ENCODE measurements at regions not wholly inside any gene's neighbourhood (a gene's known extent, or its start where the extent isn't known, plus 50 kb on each side); places are given as distances from the start of the nearest gene placed in this dataset.

DNA sequence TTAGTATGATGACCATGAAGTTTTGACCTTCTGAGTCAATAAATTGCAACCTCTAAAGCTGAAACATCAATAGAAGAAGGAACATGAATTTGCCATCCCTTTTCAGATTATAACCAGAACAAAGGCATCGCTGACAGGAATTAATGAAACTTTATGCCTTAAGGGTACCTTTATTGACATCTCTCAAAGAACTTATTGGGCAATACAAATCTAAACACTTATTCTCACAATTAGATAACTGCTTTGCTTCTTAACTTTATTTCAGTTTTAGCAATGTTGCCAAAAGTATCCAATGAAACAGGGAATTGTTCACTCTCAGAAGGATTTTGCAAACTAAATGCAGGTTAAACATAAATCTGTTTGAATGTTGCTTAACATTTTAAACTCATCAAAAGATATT, 116.0 kb downstream of the ELAPOR2 start:
- Histone ChIP-seq H3K23me2 (ENCODE audit: insufficient read length, low read depth, low read length, poor library complexity, severe bottlenecking) (no peaks in the 10 kb centered on the region), H2BK5ac (ENCODE audit: insufficient read length, low read length) (no peak overlapping the region), H4K20me1 (ENCODE audit: control insufficient read depth, insufficient read depth, insufficient read length) (no peaks in the 10 kb centered on the region), H3K79me1 (ENCODE audit: insufficient read depth, low read depth, low read length, poor library complexity, severe bottlenecking) (no peaks in the 10 kb centered on the region), H4K5ac (ENCODE audit: insufficient read length, low read depth, low read length) (no peak overlapping the region), H2BK15ac (ENCODE audit: low read depth, low read length) (no peak overlapping the region), H4K91ac (ENCODE audit: insufficient read length, low read depth, low read length) (no peak overlapping the region), H3K4ac (ENCODE audit: low read depth, low read length) (no peak overlapping the region), H2BK20ac (ENCODE audit: low read depth, low read length, poor library complexity, severe bottlenecking) (no peak overlapping the region), H3K9ac (ENCODE audit: extremely low read depth, insufficient read length, low read length) (no peak overlapping the region), H3K79me2 (ENCODE audit: insufficient read depth, low read length) (no peaks in the 10 kb centered on the region), H3T11ph (ENCODE audit: low read length) (no peak overlapping the region), H3K23ac (ENCODE audit: insufficient read length, low read depth, low read length) (no peak overlapping the region), H2AFZ (ENCODE audit: low read length) (no peak overlapping the region), H3K14ac (ENCODE audit: insufficient read depth, low read length) (no peak overlapping the region), H4K8ac (replicated peaks; ENCODE audit: insufficient read length, low read depth, low read length) (no peak overlapping the region), H3K4me1 (ENCODE audit: insufficient read depth, low read length) (peaks cover 7% of the 10 kb centered on the region; the same call in 1 of the 2 replicates), H3K56ac (ENCODE audit: insufficient read length, low read depth, low read length) (no peak overlapping the region), H3K18ac (ENCODE audit: insufficient read length, low read depth, low read length) (no peak overlapping the region), H3K27me3 (ENCODE audit: insufficient read depth, low read length) (no peaks in the 10 kb centered on the region), H2AK5ac (ENCODE audit: insufficient read length, low read length) (no peak overlapping the region), H3K27ac (ENCODE audit: insufficient read length, low read depth, low read length) (no peak overlapping the region), H2BK120ac (ENCODE audit: low read depth, low read length, poor library complexity, severe bottlenecking) (no peak overlapping the region), H2BK12ac (ENCODE audit: insufficient read length, low read depth, low read length) (no peak overlapping the region), H3K9me3 (ENCODE audit: control insufficient read depth, low read depth, low read length) (no peaks in the 10 kb centered on the region), H3K4me2 (ENCODE audit: insufficient read depth, insufficient read length, low read length) (no peak overlapping the region)
- H3K4me1 Mint-ChIP-seq, result peaks cover 19 to 23% of the 10 kb centered on the region in 2 experiments
- no peak for DNase-seq
- H3K36me3 Mint-ChIP-seq (ENCODE audit: insufficient read depth in 1 of 3, low read depth in 3 of 3), result peaks cover 0 to 9% (median 0%) of the 10 kb centered on the region in 3 experiments; a peak in 3 of 7 replicates
- no peak overlapping the region for H3K4me3 Mint-ChIP-seq
- H3K27ac Mint-ChIP-seq, result no peak overlapping the region
- TF ChIP-seq CTCF (conservative IDR thresholded peaks at IDR 0.05), result no peak
- H3K27me3 Mint-ChIP-seq (ENCODE audit: low read depth), result no peaks in the 10 kb centered on the region
- WGBS (ENCODE audit: extremely low coverage, insufficient read length, low lambda C conversion rate), result no CpG with 5 or more reads among the region's 1 CpG
- no peaks in the 10 kb centered on the region for H3K9me3 Mint-ChIP-seq

Data from H9 (cell line).